ENCODE measurements at regions not wholly inside any gene's neighbourhood (a gene's known extent, or its start where the extent isn't known, plus 50 kb on each side); places are given as distances from the start of the nearest gene placed in this dataset.

DNA sequence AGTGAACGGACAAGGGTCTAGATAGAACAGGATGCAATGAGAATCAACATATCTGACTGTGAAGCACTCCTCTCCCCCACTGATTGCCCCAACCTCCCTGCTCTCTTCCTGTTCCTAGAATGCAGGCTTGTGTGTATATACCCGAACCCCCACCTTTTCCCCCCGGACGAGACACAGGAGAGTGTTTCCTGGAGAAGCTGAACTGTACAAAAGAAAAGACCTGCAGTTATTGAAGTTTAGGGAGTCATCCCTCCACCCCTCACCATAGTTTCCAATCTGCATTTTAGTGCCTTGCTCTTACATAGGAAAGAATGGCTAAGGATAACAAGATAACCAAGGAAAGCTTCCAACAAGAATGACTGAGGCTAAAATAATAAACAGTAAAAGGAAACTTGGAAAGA lies 55.5 kb upstream of the PDE10A start:
- no peaks in the 10 kb centered on the region for H3K9me3 ChIP-seq (ENCODE audit: low read length)
- no peak overlapping the region for H3K27ac ChIP-seq (ENCODE audit: low read length)
- TF ChIP-seq SMC3 (conservative IDR thresholded peaks at IDR 0.05; ENCODE audit: poor library complexity) (no peak), POLR2AphosphoS5 (IDR thresholded peaks at IDR 0.05) (no peak), TAF1 (IDR thresholded peaks at IDR 0.05; ENCODE audit: low read depth) (no peak), MXI1 (conservative IDR thresholded peaks at IDR 0.05; ENCODE audit: poor library complexity, severe bottlenecking) (no peak), RAD21 (conservative IDR thresholded peaks at IDR 0.05) (no peak), EZH2 (IDR thresholded peaks at IDR 0.05; ENCODE audit: borderline replicate concordance, insufficient read depth, low read length, poor library complexity, severe bottlenecking) (no peak), EP300 (conservative IDR thresholded peaks at IDR 0.05; ENCODE audit: poor library complexity, severe bottlenecking) (no peak)
- TF ChIP-seq, protein P1, sequence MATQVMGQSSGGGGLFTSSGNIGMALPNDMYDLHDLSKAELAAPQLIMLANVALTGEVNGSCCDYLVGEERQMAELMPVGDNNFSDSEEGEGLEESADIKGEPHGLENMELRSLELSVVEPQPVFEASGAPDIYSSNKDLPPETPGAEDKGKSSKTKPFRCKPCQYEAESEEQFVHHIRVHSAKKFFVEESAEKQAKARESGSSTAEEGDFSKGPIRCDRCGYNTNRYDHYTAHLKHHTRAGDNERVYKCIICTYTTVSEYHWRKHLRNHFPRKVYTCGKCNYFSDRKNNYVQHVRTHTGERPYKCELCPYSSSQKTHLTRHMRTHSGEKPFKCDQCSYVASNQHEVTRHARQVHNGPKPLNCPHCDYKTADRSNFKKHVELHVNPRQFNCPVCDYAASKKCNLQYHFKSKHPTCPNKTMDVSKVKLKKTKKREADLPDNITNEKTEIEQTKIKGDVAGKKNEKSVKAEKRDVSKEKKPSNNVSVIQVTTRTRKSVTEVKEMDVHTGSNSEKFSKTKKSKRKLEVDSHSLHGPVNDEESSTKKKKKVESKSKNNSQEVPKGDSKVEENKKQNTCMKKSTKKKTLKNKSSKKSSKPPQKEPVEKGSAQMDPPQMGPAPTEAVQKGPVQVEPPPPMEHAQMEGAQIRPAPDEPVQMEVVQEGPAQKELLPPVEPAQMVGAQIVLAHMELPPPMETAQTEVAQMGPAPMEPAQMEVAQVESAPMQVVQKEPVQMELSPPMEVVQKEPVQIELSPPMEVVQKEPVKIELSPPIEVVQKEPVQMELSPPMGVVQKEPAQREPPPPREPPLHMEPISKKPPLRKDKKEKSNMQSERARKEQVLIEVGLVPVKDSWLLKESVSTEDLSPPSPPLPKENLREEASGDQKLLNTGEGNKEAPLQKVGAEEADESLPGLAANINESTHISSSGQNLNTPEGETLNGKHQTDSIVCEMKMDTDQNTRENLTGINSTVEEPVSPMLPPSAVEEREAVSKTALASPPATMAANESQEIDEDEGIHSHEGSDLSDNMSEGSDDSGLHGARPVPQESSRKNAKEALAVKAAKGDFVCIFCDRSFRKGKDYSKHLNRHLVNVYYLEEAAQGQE (IDR thresholded peaks at IDR 0.05; ENCODE audit: borderline replicate concordance), result no peak
- TF ChIP-seq, protein P2, sequence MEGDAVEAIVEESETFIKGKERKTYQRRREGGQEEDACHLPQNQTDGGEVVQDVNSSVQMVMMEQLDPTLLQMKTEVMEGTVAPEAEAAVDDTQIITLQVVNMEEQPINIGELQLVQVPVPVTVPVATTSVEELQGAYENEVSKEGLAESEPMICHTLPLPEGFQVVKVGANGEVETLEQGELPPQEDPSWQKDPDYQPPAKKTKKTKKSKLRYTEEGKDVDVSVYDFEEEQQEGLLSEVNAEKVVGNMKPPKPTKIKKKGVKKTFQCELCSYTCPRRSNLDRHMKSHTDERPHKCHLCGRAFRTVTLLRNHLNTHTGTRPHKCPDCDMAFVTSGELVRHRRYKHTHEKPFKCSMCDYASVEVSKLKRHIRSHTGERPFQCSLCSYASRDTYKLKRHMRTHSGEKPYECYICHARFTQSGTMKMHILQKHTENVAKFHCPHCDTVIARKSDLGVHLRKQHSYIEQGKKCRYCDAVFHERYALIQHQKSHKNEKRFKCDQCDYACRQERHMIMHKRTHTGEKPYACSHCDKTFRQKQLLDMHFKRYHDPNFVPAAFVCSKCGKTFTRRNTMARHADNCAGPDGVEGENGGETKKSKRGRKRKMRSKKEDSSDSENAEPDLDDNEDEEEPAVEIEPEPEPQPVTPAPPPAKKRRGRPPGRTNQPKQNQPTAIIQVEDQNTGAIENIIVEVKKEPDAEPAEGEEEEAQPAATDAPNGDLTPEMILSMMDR (IDR thresholded peaks at IDR 0.05; ENCODE audit: poor library complexity, severe bottlenecking), result no peak
- no peak overlapping the region for H3K4me3 ChIP-seq (ENCODE audit: low read length)
- no peaks in the 10 kb centered on the region for H4K20me1 ChIP-seq (ENCODE audit: insufficient read depth)
- H3K36me3 ChIP-seq (ENCODE audit: insufficient read depth, low read length), result no peaks in the 10 kb centered on the region
- no peak overlapping the region for H3K4me2 ChIP-seq (ENCODE audit: low read length)
- no peak overlapping the region for H2AFZ ChIP-seq (ENCODE audit: low read depth, low read length)
- no peaks in the 10 kb centered on the region for H3K79me2 ChIP-seq (replicated peaks; ENCODE audit: insufficient read depth, low read length)
- no peak overlapping the region for H3K9ac ChIP-seq (ENCODE audit: low read length)
- no peaks in the 10 kb centered on the region for H3K27me3 ChIP-seq (ENCODE audit: insufficient read depth, low read depth, low read length)
- no peaks in the 10 kb centered on the region for H3F3A ChIP-seq (ENCODE audit: insufficient read depth, low read length, poor library complexity, severe bottlenecking)
- H3K9me2 ChIP-seq (ENCODE audit: insufficient read depth, low read length), result no peaks in the 10 kb centered on the region

DNA sequence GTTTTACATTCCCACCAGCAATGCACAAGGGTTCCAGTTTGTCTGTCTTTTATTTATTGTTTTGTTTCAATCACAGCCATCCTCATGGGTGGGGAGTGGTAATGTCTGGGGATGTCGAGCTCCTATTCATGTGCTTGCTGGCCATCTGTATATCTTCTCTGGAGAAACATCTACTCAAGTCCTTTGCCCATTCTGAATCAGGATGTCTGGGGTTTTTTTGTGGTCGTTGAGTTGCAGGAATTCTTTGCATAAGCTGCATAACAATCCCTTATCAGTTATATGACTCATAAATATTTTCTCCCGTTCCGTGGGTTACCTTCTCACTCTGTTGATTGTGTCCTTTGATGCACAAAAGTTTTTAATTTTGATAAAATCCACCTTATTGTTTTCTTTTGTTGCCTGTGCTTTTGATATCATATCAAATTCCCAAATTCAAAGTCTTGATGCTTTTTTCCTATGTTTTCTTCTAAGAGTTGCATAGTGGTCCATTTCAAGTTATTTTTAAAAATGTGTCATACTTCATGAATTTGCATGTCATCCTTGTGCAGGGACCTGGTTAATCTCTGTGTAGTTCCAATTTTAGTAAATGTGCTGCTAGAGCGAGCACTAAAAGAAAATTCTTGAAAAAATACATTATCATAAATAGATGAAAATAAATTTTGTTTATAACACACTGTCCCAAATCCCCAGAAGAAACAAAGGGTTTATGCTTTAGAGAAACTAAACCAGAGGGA lies 54.9 kb upstream of the PDE10A start:
- no peak for TF ChIP-seq RAD21 (conservative IDR thresholded peaks at IDR 0.05)
- no peaks in the 10 kb centered on the region for H3K79me2 ChIP-seq (replicated peaks; ENCODE audit: insufficient read depth, low read length)
- no peak overlapping the region for H3K9ac ChIP-seq (ENCODE audit: low read length)
- H4K20me1 ChIP-seq (ENCODE audit: insufficient read depth), result no peaks in the 10 kb centered on the region
- H3F3A ChIP-seq (ENCODE audit: insufficient read depth, low read length, poor library complexity, severe bottlenecking), result no peaks in the 10 kb centered on the region
- no peaks in the 10 kb centered on the region for H3K27me3 ChIP-seq (ENCODE audit: insufficient read depth, low read depth, low read length)
- H3K4me3 ChIP-seq (ENCODE audit: low read length), result no peak overlapping the region
- no peak overlapping the region for H3K27ac ChIP-seq (ENCODE audit: low read length)
- H3K9me3 ChIP-seq (ENCODE audit: low read length), result no peaks in the 10 kb centered on the region
- no peaks in the 10 kb centered on the region for H3K36me3 ChIP-seq (ENCODE audit: insufficient read depth, low read length)
- H3K4me2 ChIP-seq (ENCODE audit: low read length), result no peak overlapping the region
- H3K9me2 ChIP-seq (ENCODE audit: insufficient read depth, low read length), result no peaks in the 10 kb centered on the region
- H2AFZ ChIP-seq (ENCODE audit: low read depth, low read length), result no peak overlapping the region

Data from neural cell (in vitro differentiated cells).